DOHH2 (cell line): ENCODE measurements at regions not wholly inside any gene's neighbourhood (a gene's known extent, or its start where the extent isn't known, plus 50 kb on each side); places are given as distances from the start of the nearest gene placed in this dataset.
"Not testable (repeated sequence)": the region's sequence is repeated elsewhere in the genome, so short reads cannot be mapped to it uniquely, and the experiment has no call there.

Experiments used
- H3F3A ChIP-seq: fragments of 200-600 bp; sonication (generic), shearing (Covaris generic); 2 replicates; pipeline ENCODE4 v1.6.0; 2016; ENCODE audit warnings: antibody characterized with exemption, mild to moderate bottlenecking; ENCODE audit not compliant: control insufficient read depth, insufficient read depth
- H3K27ac ChIP-seq: fragments of 200-600 bp; sonication (generic); 2 replicates; pipeline ENCODE4 v1.5.1; 2014; ENCODE audit warnings: low read depth, mild to moderate bottlenecking, low read length, moderate library complexity
- H3K27me3 ChIP-seq: fragments of 200-600 bp; sonication (generic); 2 replicates; pipeline ENCODE4 v1.6.1; 2014; ENCODE audit warnings: mild to moderate bottlenecking, low read length, mixed read lengths; ENCODE audit not compliant: control insufficient read depth
- H3K36me3 ChIP-seq: fragments of 200-600 bp; sonication (generic); 2 replicates; pipeline ENCODE4 v1.6.1; 2014; ENCODE audit warnings: mild to moderate bottlenecking, low read length, moderate library complexity, mixed read lengths; ENCODE audit not compliant: control insufficient read depth
- H3K4me1 ChIP-seq: fragments of 200-600 bp; sonication (generic); 2 replicates; pipeline ENCODE4 v1.6.1; 2014; ENCODE audit warnings: mild to moderate bottlenecking, low read length, mixed read lengths; ENCODE audit not compliant: control insufficient read depth
- H3K4me2 ChIP-seq: fragments of 200-600 bp; sonication (generic); 2 replicates; pipeline ENCODE4 v1.6.0; 2014; ENCODE audit warnings: mild to moderate bottlenecking, low read length, moderate library complexity
- H3K4me3 ChIP-seq: fragments of 200-600 bp; sonication (generic); 2 replicates; pipeline ENCODE4 v1.5.1; 2014; ENCODE audit warnings: mild to moderate bottlenecking, low read length, mixed read lengths
- H3K79me2 ChIP-seq: fragments of 200-600 bp; sonication (generic); 2 replicates; pipeline ENCODE4 v1.6.1; 2014; ENCODE audit warnings: mild to moderate bottlenecking, low read length, mixed read lengths; ENCODE audit not compliant: control insufficient read depth
- H3K9me2 ChIP-seq: fragments of 200-600 bp; sonication (generic); replicated peaks from 2 replicates; pipeline ENCODE4 v1.6.1; 2014; ENCODE audit warnings: mild to moderate bottlenecking, low read length, mixed read lengths; ENCODE audit not compliant: control insufficient read depth
- H3K9me3 ChIP-seq: fragments of 200-600 bp; sonication (generic); 2 replicates; pipeline ENCODE4 v1.6.1; 2014; ENCODE audit warnings: antibody characterized with exemption, low read length, mixed read lengths; ENCODE audit not compliant: control insufficient read depth, insufficient read depth
- H4K20me1 ChIP-seq: fragments of 200-600 bp; sonication (generic); 2 replicates; pipeline ENCODE4 v1.6.0; 2014; ENCODE audit warnings: low read depth, mild to moderate bottlenecking, antibody characterized with exemption, low read length, moderate library complexity; ENCODE audit not compliant: control insufficient read depth, insufficient read depth
- EZH2phosphoT487 ChIP-seq: fragments of 200-600 bp; sonication (generic); IDR thresholded peaks from 2 replicates; pipeline ENCODE4 v1.6.1; 2017; ENCODE audit warnings: borderline replicate concordance, mild to moderate bottlenecking, antibody characterized with exemption, low read length, moderate library complexity, mixed read lengths
- TF ChIP-seq, protein P1 (sequence below): fragments of 200-600 bp; sonication (generic); IDR thresholded peaks from one replicate; pipeline ENCODE4 v1.5.1; 2014; ENCODE audit warnings: antibody characterized with exemption, mild to moderate bottlenecking, low read depth, low read length; ENCODE audit not compliant: poor library complexity, severe bottlenecking

DNA sequence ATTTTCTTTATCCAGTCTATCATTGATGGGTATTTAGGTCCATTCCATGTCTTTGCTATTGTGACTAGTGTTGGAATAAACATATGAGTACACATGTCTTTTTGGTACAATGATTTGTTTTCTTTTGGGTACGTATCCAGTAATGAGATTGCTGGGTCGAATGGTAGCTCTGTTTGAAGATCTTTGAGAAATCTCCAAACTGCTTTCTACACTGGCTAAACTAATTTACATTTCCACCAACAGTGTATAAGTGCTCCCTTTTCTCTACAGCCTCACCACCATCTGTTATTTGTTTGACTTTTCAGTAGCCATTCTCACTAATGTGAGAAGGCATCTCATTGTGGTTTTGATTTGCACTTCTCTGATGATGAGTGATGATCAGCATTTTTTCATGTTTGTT, 103.7 kb downstream of the GOSR1 start:
- H3K4me2 ChIP-seq, result no peak overlapping the region
- H4K20me1 ChIP-seq, result no peaks in the 10 kb centered on the region
- H3K36me3 ChIP-seq, result no peaks in the 10 kb centered on the region
- TF ChIP-seq, protein P1, sequence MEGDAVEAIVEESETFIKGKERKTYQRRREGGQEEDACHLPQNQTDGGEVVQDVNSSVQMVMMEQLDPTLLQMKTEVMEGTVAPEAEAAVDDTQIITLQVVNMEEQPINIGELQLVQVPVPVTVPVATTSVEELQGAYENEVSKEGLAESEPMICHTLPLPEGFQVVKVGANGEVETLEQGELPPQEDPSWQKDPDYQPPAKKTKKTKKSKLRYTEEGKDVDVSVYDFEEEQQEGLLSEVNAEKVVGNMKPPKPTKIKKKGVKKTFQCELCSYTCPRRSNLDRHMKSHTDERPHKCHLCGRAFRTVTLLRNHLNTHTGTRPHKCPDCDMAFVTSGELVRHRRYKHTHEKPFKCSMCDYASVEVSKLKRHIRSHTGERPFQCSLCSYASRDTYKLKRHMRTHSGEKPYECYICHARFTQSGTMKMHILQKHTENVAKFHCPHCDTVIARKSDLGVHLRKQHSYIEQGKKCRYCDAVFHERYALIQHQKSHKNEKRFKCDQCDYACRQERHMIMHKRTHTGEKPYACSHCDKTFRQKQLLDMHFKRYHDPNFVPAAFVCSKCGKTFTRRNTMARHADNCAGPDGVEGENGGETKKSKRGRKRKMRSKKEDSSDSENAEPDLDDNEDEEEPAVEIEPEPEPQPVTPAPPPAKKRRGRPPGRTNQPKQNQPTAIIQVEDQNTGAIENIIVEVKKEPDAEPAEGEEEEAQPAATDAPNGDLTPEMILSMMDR, result no peak
- TF ChIP-seq EZH2phosphoT487, result no peak
- H3K4me1 ChIP-seq, result peaks cover 21% of the 10 kb centered on the region
- no peaks in the 10 kb centered on the region for H3K9me3 ChIP-seq
- no peaks in the 10 kb centered on the region for H3K27me3 ChIP-seq
- H3F3A ChIP-seq, result no peaks in the 10 kb centered on the region
- H3K79me2 ChIP-seq, result no peaks in the 10 kb centered on the region
- H3K4me3 ChIP-seq, result no peak overlapping the region
- H3K27ac ChIP-seq, result no peak overlapping the region
- H3K9me2 ChIP-seq, result no peaks in the 10 kb centered on the region

GRCh38 chr17:30579610-30580315, 102.6 kb downstream of the GOSR1 start:
- Histone ChIP-seq H3K9me2 (no peaks in the 10 kb centered on the region), H3K27ac (no peak overlapping the region), H3K4me3 (no peak overlapping the region), H3K4me1 (peaks cover 13% of the 10 kb centered on the region), H3F3A (no peaks in the 10 kb centered on the region), H4K20me1 (no peaks in the 10 kb centered on the region), H3K79me2 (no peaks in the 10 kb centered on the region), H3K36me3 (no peaks in the 10 kb centered on the region), H3K27me3 (no peaks in the 10 kb centered on the region), H3K9me3 (no peaks in the 10 kb centered on the region), H3K4me2 (peak overlapping the region; percentile 23)
- TF ChIP-seq EZH2phosphoT487, result no peak
- TF ChIP-seq, protein P1, result no peak

GRCh38 chr17:30578015-30578717, 101.0 kb downstream of the GOSR1 start:
- not testable (repeated sequence) for H3K4me2 ChIP-seq, H3K27ac ChIP-seq, H3F3A ChIP-seq, H3K27me3 ChIP-seq, H3K4me3 ChIP-seq, H3K9me2 ChIP-seq, H3K79me2 ChIP-seq, H3K9me3 ChIP-seq, H3K36me3 ChIP-seq, H4K20me1 ChIP-seq
- H3K4me1 ChIP-seq, result peaks cover 13% of the 10 kb centered on the region
